Endothelial cell (in vitro differentiated cells): ENCODE measurements at regions not wholly inside any gene's neighbourhood (a gene's known extent, or its start where the extent isn't known, plus 50 kb on each side); places are given as distances from the start of the nearest gene placed in this dataset.

Experiments
- DNase-seq: peaks from one replicate; pipeline ENCODE4 v3.0.0; 2021; ENCODE audit warnings: low spot score
- H3K27ac Mint-ChIP-seq: one replicate; pipeline ENCODE4 v1.8.0; 2021; ENCODE audit warnings: mixed read lengths, inconsistent platforms; ENCODE audit not compliant: unreplicated experiment
- H3K27me3 Mint-ChIP-seq: one replicate; pipeline ENCODE4 v1.8.0; 2021; ENCODE audit warnings: mild to moderate bottlenecking, moderate library complexity, mixed read lengths, inconsistent platforms; ENCODE audit not compliant: unreplicated experiment
- H3K36me3 Mint-ChIP-seq: one replicate; pipeline ENCODE4 v1.8.0; 2021; ENCODE audit warnings: mild to moderate bottlenecking, low read depth, mixed read lengths, inconsistent platforms; ENCODE audit not compliant: unreplicated experiment
- H3K4me1 Mint-ChIP-seq: one replicate; pipeline ENCODE4 v1.8.0; 2021; ENCODE audit warnings: mild to moderate bottlenecking, mixed read lengths, inconsistent platforms; ENCODE audit not compliant: unreplicated experiment
- H3K4me3 Mint-ChIP-seq: one replicate; pipeline ENCODE4 v1.8.0; 2021; ENCODE audit warnings: mild to moderate bottlenecking, mixed read lengths, inconsistent platforms; ENCODE audit not compliant: unreplicated experiment
- H3K9me3 Mint-ChIP-seq: one replicate; pipeline ENCODE4 v1.8.0; 2021; ENCODE audit warnings: mixed read lengths, inconsistent platforms; ENCODE audit not compliant: unreplicated experiment
- TF ChIP-seq, protein P1 (sequence below): fragments of 200-600 bp; sonication (generic); IDR thresholded peaks from one replicate; pipeline ENCODE4 v1.5.0; 2021; ENCODE audit warnings: antibody characterized with exemption; ENCODE audit not compliant: unreplicated experiment

DNA sequence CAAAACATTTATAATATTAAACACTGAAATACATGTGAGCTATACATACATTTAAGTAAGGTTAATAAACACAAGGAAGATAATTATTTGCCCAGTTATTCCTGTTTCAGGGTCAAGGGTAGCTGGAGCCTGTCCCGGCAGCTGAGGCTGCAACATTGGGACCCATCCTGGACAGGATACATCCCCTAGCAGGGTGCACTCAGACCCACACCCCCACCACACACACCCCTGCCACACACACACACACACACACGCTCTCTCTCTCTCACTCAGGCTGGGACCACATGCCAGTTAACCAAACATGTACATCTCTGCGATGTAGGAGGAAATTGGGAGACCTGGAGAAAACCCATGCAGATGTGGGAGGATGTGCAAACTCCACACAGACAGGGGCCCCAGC, 112.6 kb upstream of the TMCC3 start:
- Mint-ChIP-seq H3K36me3 (no peaks in the 10 kb centered on the region), H3K4me3 (no peak overlapping the region), H3K4me1 (peaks cover 14% of the 10 kb centered on the region), H3K27ac (no peak overlapping the region), H3K27me3 (peaks cover 5% of the 10 kb centered on the region), H3K9me3 (no peaks in the 10 kb centered on the region)
- no peak for DNase-seq
- TF ChIP-seq, protein P1, sequence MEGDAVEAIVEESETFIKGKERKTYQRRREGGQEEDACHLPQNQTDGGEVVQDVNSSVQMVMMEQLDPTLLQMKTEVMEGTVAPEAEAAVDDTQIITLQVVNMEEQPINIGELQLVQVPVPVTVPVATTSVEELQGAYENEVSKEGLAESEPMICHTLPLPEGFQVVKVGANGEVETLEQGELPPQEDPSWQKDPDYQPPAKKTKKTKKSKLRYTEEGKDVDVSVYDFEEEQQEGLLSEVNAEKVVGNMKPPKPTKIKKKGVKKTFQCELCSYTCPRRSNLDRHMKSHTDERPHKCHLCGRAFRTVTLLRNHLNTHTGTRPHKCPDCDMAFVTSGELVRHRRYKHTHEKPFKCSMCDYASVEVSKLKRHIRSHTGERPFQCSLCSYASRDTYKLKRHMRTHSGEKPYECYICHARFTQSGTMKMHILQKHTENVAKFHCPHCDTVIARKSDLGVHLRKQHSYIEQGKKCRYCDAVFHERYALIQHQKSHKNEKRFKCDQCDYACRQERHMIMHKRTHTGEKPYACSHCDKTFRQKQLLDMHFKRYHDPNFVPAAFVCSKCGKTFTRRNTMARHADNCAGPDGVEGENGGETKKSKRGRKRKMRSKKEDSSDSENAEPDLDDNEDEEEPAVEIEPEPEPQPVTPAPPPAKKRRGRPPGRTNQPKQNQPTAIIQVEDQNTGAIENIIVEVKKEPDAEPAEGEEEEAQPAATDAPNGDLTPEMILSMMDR = no peak

DNA sequence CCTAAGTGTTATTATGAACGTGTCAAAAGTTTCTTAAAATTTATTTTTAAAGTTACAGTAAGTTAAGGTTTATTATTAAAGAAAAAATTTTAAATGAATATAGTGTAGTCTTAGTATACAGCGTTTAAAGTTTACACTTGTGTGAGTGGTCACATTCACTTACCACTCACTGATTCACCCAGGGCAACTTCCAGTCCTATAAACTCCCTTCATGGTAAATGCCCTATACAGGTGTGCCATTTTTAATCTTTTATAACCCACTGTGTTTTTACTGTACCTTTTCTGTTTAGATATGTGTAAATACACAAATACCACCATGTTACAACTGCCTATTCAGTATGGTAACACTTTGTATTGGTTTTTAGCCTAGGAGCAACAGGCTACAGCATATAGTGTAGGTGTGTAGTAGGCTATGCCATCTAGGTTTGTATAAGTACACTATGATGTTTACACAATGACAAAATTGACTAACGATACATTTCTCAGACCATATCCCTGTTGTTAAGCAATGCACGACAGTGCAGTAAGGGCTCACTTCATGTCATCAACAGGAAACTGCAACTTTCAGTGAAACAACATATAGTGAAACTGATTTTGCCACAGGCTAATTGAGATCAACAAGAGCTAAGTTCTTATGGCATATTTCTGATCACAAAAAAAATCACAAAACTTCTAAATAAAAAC, 112.0 kb upstream of the TMCC3 start:
- peaks cover 5% of the 10 kb centered on the region for H3K27me3 Mint-ChIP-seq
- no peaks in the 10 kb centered on the region for H3K36me3 Mint-ChIP-seq
- H3K4me1 Mint-ChIP-seq = peaks cover 12% of the 10 kb centered on the region
- TF ChIP-seq, protein P1 = no peak
- H3K27ac Mint-ChIP-seq = no peak overlapping the region
- no peaks in the 10 kb centered on the region for H3K9me3 Mint-ChIP-seq
- no peak for DNase-seq
- no peak overlapping the region for H3K4me3 Mint-ChIP-seq

DNA sequence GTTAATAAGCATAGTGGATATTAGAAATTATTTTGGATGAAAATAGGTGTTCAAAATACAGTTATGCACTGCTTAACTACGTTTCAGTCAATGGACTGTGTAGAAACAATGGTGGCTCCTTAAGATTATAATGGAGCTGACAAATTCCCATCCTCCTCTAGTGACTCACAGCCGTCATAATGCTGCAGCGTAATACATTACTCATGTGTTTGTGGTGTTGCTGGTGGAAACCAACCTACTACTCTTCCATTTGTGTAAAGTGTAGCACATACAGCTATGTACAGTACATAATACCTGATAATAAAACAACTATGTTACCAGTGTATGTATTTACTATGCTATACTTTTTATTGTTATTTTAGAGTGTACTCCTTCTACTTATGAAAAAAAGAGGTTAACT, 111.2 kb upstream of the TMCC3 start:
- no peak overlapping the region for H3K27ac Mint-ChIP-seq
- H3K4me3 Mint-ChIP-seq = no peak overlapping the region
- TF ChIP-seq, protein P1 = no peak
- peaks cover 5% of the 10 kb centered on the region for H3K27me3 Mint-ChIP-seq
- H3K9me3 Mint-ChIP-seq = no peaks in the 10 kb centered on the region
- no peaks in the 10 kb centered on the region for H3K36me3 Mint-ChIP-seq
- H3K4me1 Mint-ChIP-seq = peaks cover 12% of the 10 kb centered on the region
- DNase-seq = no peak

DNA sequence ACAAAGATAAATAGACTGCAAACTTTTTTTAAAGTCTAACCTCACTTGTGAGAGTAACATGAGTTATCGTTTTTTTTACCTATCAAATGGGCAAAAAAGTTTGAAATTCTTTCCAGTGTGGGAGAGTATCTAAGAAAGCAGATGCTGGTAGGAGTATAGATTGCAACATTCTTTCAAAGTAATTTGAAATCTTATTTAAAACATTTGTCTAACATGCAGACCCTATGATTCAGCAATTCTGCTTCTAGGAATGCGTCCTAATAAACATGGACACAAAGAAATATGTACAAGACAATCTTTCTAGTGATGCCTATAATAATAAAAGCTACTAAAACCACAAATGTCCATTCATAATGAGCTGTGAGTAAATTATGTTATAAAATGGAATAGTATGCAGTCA, 110.4 kb upstream of the TMCC3 start:
- no peak for DNase-seq
- TF ChIP-seq, protein P1 = no peak
- Mint-ChIP-seq H3K4me3 (no peak overlapping the region), H3K4me1 (peaks cover 12% of the 10 kb centered on the region), H3K27me3 (peaks cover 5% of the 10 kb centered on the region), H3K9me3 (no peaks in the 10 kb centered on the region), H3K36me3 (no peaks in the 10 kb centered on the region), H3K27ac (no peak overlapping the region)

DNA sequence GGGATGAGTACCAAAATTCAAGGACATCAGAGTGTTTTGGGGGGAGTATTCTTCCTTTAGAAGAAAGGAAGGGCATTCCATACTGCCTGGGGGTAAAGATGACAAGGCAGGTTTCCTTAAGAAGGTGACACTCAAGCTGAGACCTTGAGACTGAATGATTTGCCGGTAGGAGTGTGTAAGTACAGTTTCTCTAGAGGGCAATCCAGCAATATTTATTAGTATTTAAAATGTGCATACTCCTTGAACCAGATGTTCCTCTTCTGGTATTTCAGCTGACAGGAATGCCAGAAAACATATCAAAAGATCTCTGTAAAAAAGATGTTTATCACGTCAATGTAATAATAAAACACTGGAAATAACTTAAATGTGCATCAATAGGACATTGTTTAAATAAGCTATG, 106.4 kb upstream of the TMCC3 start:
- no peak for DNase-seq
- Mint-ChIP-seq H3K27ac (no peak overlapping the region), H3K4me1 (no peaks in the 10 kb centered on the region), H3K36me3 (peaks cover 11% of the 10 kb centered on the region), H3K9me3 (no peaks in the 10 kb centered on the region), H3K27me3 (no peaks in the 10 kb centered on the region), H3K4me3 (no peak overlapping the region)
- TF ChIP-seq, protein P1 = no peak
